KMS-11 (cell line): ENCODE measurements at regions not wholly inside any gene's neighbourhood (a gene's known extent, or its start where the extent isn't known, plus 50 kb on each side); places are given as distances from the start of the nearest gene placed in this dataset.
A peak's percentile ranks its signal among the peaks of the same experiment; 100 is the strongest.

Experiments
- H2AFZ ChIP-seq: fragments of 200-600 bp; sonication (generic); 2 replicates; pipeline ENCODE4 v1.6.1; 2016; ENCODE audit warnings: antibody characterized with exemption, mixed run types, low read depth
- H3K27ac ChIP-seq: fragments of 200-600 bp; sonication (generic); 2 replicates; pipeline ENCODE4 v1.6.1; 2016; ENCODE audit warnings: mild to moderate bottlenecking, mixed run types
- H3K27me3 ChIP-seq: fragments of 200-600 bp; sonication (generic); 2 replicates; pipeline ENCODE4 v1.6.1; 2017; ENCODE audit warnings: mild to moderate bottlenecking, low read depth, mixed run types, moderate library complexity; ENCODE audit not compliant: insufficient read depth
- H3K36me3 ChIP-seq: fragments of 200-600 bp; sonication (generic); 2 replicates; pipeline ENCODE4 v1.6.1; 2017; ENCODE audit warnings: mild to moderate bottlenecking, mixed run types; ENCODE audit not compliant: insufficient read depth
- H3K4me1 ChIP-seq: fragments of 200-600 bp; sonication (generic); 2 replicates; pipeline ENCODE4 v1.6.1; 2016; ENCODE audit warnings: mild to moderate bottlenecking, low read depth, mixed run types; ENCODE audit not compliant: poor library complexity, severe bottlenecking
- H3K4me2 ChIP-seq: fragments of 200-600 bp; sonication (generic); 2 replicates; pipeline ENCODE4 v1.7.0; 2016; ENCODE audit warnings: mild to moderate bottlenecking, mixed run types
- H3K4me3 ChIP-seq: fragments of 200-600 bp; sonication (generic); IDR thresholded peaks from 2 replicates; pipeline ENCODE4 v1.6.1; 2017; ENCODE audit warnings: low read depth, low read length, mixed read lengths; ENCODE audit not compliant: insufficient read depth
- H3K79me2 ChIP-seq: fragments of 200-600 bp; sonication (generic); 2 replicates; pipeline ENCODE4 v1.6.1; 2016; ENCODE audit warnings: low read depth, mixed run types; ENCODE audit not compliant: insufficient read depth
- H3K9ac ChIP-seq: fragments of 200-600 bp; sonication (generic); 2 replicates; pipeline ENCODE4 v1.6.1; 2016; ENCODE audit warnings: mild to moderate bottlenecking, mixed run types
- H4K20me1 ChIP-seq: fragments of 200-600 bp; sonication (generic); 2 replicates; pipeline ENCODE4 v1.6.1; 2016; ENCODE audit warnings: mild to moderate bottlenecking, mixed run types; ENCODE audit not compliant: insufficient read depth
- TF ChIP-seq, protein P1 (sequence below): fragments of 200-600 bp; sonication (generic); conservative IDR thresholded peaks from 2 replicates; pipeline ENCODE4 v1.6.1; 2017; ENCODE audit warnings: low read depth, mild to moderate bottlenecking, antibody characterized with exemption, low read length, moderate library complexity, mixed read lengths

DNA sequence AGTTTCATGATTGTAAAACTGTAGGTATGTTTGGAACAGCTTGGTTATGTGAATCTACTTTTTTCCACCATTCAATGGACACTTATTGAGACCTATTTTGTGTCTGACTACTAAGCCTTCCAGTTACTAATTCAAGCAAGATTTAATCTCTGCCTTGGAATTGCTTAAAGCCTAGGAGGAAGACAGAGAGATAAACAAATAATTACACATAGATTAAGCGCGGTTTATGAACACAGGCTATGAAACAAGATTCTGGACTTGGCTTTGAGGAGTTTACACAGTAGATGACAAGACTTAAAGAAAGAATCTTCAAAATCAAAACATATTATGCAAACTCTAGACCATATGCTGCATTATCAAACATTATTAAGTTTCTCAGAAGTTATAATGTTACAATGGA is 340.4 kb downstream of the RASEF start:
- Histone ChIP-seq H3K4me3 (no peak overlapping the region), H2AFZ (no peak overlapping the region), H3K27me3 (no peaks in the 10 kb centered on the region), H4K20me1 (no peaks in the 10 kb centered on the region), H3K36me3 (no peaks in the 10 kb centered on the region), H3K27ac (no peak overlapping the region), H3K4me2 (no peak overlapping the region), H3K9ac (no peak overlapping the region), H3K79me2 (no peaks in the 10 kb centered on the region), H3K4me1 (peaks cover 18% of the 10 kb centered on the region)
- TF ChIP-seq, protein P1, sequence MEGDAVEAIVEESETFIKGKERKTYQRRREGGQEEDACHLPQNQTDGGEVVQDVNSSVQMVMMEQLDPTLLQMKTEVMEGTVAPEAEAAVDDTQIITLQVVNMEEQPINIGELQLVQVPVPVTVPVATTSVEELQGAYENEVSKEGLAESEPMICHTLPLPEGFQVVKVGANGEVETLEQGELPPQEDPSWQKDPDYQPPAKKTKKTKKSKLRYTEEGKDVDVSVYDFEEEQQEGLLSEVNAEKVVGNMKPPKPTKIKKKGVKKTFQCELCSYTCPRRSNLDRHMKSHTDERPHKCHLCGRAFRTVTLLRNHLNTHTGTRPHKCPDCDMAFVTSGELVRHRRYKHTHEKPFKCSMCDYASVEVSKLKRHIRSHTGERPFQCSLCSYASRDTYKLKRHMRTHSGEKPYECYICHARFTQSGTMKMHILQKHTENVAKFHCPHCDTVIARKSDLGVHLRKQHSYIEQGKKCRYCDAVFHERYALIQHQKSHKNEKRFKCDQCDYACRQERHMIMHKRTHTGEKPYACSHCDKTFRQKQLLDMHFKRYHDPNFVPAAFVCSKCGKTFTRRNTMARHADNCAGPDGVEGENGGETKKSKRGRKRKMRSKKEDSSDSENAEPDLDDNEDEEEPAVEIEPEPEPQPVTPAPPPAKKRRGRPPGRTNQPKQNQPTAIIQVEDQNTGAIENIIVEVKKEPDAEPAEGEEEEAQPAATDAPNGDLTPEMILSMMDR: no peak

DNA sequence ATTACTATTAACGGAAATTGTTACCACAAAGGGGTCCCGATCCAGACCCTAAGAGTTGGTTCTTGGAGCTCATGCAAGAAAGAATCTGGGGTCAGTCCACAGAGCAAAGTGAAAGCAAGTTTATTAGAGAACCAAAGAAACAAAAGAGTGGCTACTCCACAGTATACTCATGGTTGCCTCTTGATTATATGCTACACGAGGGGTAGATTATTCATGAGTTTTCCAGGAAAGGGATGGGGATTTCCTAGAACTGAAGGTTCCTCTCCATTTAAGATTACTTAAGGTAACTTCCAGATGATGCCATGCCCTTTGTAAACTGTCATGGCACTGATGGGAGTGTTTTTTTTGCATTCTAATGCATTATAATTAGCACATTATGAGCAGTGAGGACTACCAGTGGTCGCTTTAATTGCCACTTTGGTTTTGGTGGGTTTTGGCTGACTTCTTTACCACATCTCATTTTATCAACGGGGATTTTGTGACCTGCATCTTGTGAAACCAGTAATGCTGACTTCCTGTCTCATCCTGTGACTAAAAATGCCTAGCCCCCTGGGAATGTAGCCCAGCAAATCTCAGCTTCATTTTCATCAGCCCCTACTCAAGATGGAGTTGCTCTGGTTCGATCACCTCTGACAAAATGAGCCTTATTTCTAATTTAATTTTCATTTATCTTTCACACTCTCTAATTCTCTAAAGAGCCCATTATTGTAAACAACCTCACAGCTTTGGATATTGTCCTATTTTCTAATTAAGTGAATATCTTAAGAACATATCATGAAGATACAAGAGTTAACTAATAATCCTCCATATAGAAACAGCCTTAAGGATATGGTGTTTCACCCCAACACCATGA is 336.3 kb downstream of the RASEF start:
- Histone ChIP-seq H3K79me2 (no peaks in the 10 kb centered on the region), H4K20me1 (no peaks in the 10 kb centered on the region), H3K4me2 (peak overlapping the region; percentile 7), H3K36me3 (no peaks in the 10 kb centered on the region), H2AFZ (no peak overlapping the region), H3K9ac (no peak overlapping the region), H3K4me1 (peaks cover 18% of the 10 kb centered on the region), H3K27ac (no peak overlapping the region), H3K27me3 (no peaks in the 10 kb centered on the region), H3K4me3 (no peak overlapping the region)
- TF ChIP-seq, protein P1: no peak

DNA sequence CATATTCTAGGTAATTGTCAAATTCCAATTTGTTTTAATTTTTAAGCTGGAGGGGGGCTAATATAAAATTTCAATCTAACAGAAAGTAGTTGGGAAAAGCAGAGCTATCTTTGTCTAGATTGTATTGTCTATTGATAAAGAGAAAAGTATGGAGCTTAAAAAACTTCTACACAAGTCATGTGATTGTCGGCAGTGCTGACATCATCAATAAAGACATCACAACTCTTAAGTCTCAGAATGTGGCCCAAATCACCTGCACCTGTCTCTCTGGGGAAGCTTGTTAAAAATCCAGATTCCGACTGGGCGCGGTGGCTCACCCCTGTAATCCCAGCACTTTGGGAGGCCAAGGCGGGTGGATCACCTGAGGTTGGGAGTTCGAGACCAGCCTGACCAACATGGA is 333.8 kb downstream of the RASEF start:
- Histone ChIP-seq H3K36me3 (no peaks in the 10 kb centered on the region), H3K27me3 (no peaks in the 10 kb centered on the region), H4K20me1 (no peaks in the 10 kb centered on the region), H3K4me1 (peaks cover 18% of the 10 kb centered on the region), H3K79me2 (no peaks in the 10 kb centered on the region), H2AFZ (no peak overlapping the region), H3K9ac (no peak overlapping the region), H3K4me2 (no peak overlapping the region), H3K4me3 (no peak overlapping the region), H3K27ac (no peak overlapping the region)
- TF ChIP-seq, protein P1: no peak

DNA sequence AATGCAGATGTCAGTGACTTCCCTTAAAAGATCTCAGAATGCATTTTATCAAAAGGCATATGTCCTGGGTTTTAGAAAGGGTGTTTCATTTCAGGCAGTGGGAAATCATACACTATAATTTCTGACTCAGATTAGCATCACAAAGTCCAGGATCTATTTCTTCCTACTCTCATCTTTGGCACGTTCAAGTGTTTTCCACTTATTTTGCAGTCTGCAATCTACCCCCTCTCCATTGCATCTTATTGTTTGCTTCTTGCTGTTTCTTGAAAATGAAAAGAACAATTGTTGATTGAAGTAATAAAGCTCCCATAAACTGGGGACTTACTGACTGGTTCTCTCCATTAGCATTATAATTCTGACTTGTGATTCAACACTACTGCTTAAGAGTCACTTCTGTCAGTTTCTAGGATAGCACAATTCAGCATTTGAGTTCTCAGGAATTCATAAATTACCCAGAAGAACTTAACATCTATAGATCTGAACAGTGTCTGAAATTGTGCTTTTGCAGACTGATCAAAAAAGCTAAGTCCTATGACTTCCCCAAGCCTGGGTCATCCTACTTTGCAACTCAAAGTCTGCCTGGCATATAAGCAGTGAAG is 332.9 kb downstream of the RASEF start:
- no peak overlapping the region for H3K27ac ChIP-seq
- peaks cover 18% of the 10 kb centered on the region for H3K4me1 ChIP-seq
- H3K36me3 ChIP-seq: no peaks in the 10 kb centered on the region
- H3K4me2 ChIP-seq: no peak overlapping the region
- H2AFZ ChIP-seq: no peak overlapping the region
- H3K27me3 ChIP-seq: no peaks in the 10 kb centered on the region
- no peaks in the 10 kb centered on the region for H3K79me2 ChIP-seq
- H3K9ac ChIP-seq: no peak overlapping the region
- no peak overlapping the region for H3K4me3 ChIP-seq
- H4K20me1 ChIP-seq: no peaks in the 10 kb centered on the region
- TF ChIP-seq, protein P1: no peak
